ENCODE measurements at regions not wholly inside any gene's neighbourhood (a gene's known extent, or its start where the extent isn't known, plus 50 kb on each side); places are given as distances from the start of the nearest gene placed in this dataset.

DNA sequence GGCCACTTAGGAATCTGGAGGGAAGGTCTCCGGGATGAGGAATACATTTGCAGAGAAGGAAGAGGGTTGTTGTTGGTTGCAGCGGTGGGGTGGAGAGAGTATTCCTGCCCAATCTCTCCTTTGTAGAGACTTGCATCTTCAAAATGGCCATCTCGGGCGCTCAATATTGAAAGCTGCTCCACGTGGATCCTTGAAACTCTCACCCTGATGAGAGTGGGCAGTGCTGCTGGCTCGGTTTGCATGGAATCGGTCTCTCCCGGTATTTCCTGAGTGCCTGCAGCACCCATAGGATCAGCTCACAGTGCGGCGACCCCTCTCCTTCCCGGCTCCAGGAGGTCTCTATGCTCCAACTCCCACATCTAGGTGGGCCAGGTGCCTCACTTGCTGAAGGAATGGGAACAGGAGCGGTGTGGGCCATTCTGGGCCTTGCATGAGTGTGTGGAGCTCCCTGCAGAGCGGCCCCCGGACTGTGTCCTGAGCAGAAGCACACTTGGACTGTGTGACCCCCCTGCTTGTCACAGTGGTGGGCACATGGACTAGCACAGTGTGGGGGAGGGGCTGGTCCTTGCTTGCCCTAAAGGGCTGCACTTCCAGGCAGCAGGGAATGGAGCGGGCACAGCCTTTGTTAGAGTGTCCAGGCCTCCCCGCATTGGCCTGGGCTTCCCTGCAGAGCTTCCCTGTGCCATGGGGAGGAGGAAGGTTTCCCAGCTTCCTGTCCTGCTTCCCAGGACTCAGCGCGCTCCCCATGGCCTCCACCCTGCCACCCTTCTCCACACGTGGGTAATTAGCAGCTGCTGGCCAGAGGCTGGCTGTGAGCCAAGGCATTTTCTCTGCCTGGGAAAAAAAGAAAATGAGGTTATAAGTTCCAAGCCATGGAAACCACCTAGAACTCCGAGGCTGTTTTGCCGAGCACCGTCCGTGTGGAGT is 139.3 kb downstream of the IRF8 start:
- Histone ChIP-seq H2AFZ (ENCODE audit: insufficient read depth, low read depth, low read length, poor library complexity, severe bottlenecking) (no peak overlapping the region), H3K36me3 (replicated peaks in 1 of 2; ENCODE audit: control insufficient read depth in 1 of 2, insufficient read depth in 2 of 2, low read length in 2 of 2) (no peaks in the 10 kb centered on the region), H3K4me2 (replicated peaks; ENCODE audit: extremely low read depth, low read length, poor library complexity, severe bottlenecking) (no peak overlapping the region), H3K79me2 (ENCODE audit: insufficient read depth, low read length) (no peaks in the 10 kb centered on the region), H3K9me3 (replicated peaks in 1 of 2; ENCODE audit: control insufficient read depth in 1 of 2, insufficient read depth in 1 of 2, low read length in 2 of 2) (no peaks in the 10 kb centered on the region), H4K20me1 (ENCODE audit: insufficient read depth, low read length) (no peaks in the 10 kb centered on the region), H3K9ac (ENCODE audit: insufficient read depth, low read length, poor library complexity, severe bottlenecking) (no peak overlapping the region), H3K4me1 (ENCODE audit: control insufficient read depth in 1 of 2, insufficient read depth in 2 of 2, low read length in 2 of 2) (no peaks in the 10 kb centered on the region), H3K27ac (ENCODE audit: low read depth in 1 of 2, low read length in 2 of 2) (no peak overlapping the region), H3K4me3 (replicated peaks in 1 of 3; ENCODE audit: low read depth in 2 of 3, low read length in 3 of 3) (no peak overlapping the region), H3K27me3 (ENCODE audit: control insufficient read depth in 2 of 2, insufficient read depth in 2 of 2, low read length in 2 of 2) (no peaks in the 10 kb centered on the region)
- no peaks in the 10 kb centered on the region for H3K4me1 Mint-ChIP-seq
- TF ChIP-seq, protein P1, sequence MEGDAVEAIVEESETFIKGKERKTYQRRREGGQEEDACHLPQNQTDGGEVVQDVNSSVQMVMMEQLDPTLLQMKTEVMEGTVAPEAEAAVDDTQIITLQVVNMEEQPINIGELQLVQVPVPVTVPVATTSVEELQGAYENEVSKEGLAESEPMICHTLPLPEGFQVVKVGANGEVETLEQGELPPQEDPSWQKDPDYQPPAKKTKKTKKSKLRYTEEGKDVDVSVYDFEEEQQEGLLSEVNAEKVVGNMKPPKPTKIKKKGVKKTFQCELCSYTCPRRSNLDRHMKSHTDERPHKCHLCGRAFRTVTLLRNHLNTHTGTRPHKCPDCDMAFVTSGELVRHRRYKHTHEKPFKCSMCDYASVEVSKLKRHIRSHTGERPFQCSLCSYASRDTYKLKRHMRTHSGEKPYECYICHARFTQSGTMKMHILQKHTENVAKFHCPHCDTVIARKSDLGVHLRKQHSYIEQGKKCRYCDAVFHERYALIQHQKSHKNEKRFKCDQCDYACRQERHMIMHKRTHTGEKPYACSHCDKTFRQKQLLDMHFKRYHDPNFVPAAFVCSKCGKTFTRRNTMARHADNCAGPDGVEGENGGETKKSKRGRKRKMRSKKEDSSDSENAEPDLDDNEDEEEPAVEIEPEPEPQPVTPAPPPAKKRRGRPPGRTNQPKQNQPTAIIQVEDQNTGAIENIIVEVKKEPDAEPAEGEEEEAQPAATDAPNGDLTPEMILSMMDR (IDR thresholded peaks at IDR 0.05): no peak
- DNase-seq: no peak
- no peak overlapping the region for H3K4me3 Mint-ChIP-seq
- WGBS (ENCODE audit: insufficient coverage): 94% methylated on average over 16 of the region's 23 CpGs
- H3K27me3 Mint-ChIP-seq (ENCODE audit: low read depth in 3 of 3): peaks cover 9 to 27% (median 17%) of the 10 kb centered on the region in 3 donors
- peaks cover 0 to 2% (median 0%) of the 10 kb centered on the region in 7 donors for H3K9me3 Mint-ChIP-seq
- peak overlapping the region in 1 of 7 donors; percentile 19 for H3K27ac Mint-ChIP-seq
- intact Hi-C loops (cut with micrococcal nuclease): no loop called here
- no peaks in the 10 kb centered on the region for H3K36me3 Mint-ChIP-seq

DNA sequence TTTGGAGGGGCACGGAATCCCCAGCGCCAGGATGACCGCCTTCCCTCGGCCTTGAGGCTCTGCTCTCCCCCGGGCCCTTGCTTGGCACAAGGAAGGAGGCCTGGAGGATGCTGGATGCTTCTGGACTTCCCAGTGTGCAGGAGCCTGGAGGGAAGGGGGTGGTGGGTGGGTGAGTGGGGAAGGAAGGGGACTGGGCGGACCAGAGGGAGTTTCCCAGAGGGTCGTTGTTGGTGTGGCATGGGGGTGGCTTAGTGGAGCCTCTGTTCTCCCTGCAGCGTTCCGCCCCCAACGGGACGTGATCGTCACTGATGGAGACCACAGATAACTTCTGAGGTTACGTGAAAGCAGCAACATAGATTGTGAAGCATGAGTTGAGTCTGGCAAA is 140.0 kb downstream of the IRF8 start:
- Histone ChIP-seq H3K27me3 (ENCODE audit: control insufficient read depth in 2 of 2, insufficient read depth in 2 of 2, low read length in 2 of 2) (no peaks in the 10 kb centered on the region), H3K9me3 (replicated peaks in 1 of 2; ENCODE audit: control insufficient read depth in 1 of 2, insufficient read depth in 1 of 2, low read length in 2 of 2) (no peaks in the 10 kb centered on the region), H2AFZ (ENCODE audit: insufficient read depth, low read depth, low read length, poor library complexity, severe bottlenecking) (no peak overlapping the region), H3K9ac (ENCODE audit: insufficient read depth, low read length, poor library complexity, severe bottlenecking) (no peak overlapping the region), H3K4me2 (replicated peaks; ENCODE audit: extremely low read depth, low read length, poor library complexity, severe bottlenecking) (no peak overlapping the region), H3K4me3 (replicated peaks in 1 of 3; ENCODE audit: low read depth in 2 of 3, low read length in 3 of 3) (no peak overlapping the region), H3K79me2 (ENCODE audit: insufficient read depth, low read length) (no peaks in the 10 kb centered on the region), H3K4me1 (ENCODE audit: control insufficient read depth in 1 of 2, insufficient read depth in 2 of 2, low read length in 2 of 2) (no peaks in the 10 kb centered on the region), H3K27ac (ENCODE audit: low read depth in 1 of 2, low read length in 2 of 2) (no peak overlapping the region), H4K20me1 (ENCODE audit: insufficient read depth, low read length) (no peaks in the 10 kb centered on the region), H3K36me3 (replicated peaks in 1 of 2; ENCODE audit: control insufficient read depth in 1 of 2, insufficient read depth in 2 of 2, low read length in 2 of 2) (no peaks in the 10 kb centered on the region)
- intact Hi-C loops (cut with micrococcal nuclease): no loop called here
- TF ChIP-seq, protein P1 (IDR thresholded peaks at IDR 0.05): no peak
- no peaks in the 10 kb centered on the region for H3K4me1 Mint-ChIP-seq
- H3K9me3 Mint-ChIP-seq: peaks cover 0 to 2% (median 0%) of the 10 kb centered on the region in 7 donors
- WGBS (ENCODE audit: insufficient coverage): 25% methylated on average over 11 of the region's 13 CpGs
- no peak for DNase-seq
- no peak overlapping the region for H3K4me3 Mint-ChIP-seq
- H3K27ac Mint-ChIP-seq: peak overlapping the region in 1 of 7 donors; percentile 1
- H3K27me3 Mint-ChIP-seq (ENCODE audit: low read depth in 3 of 3): peaks cover 8 to 28% (median 19%) of the 10 kb centered on the region in 3 donors
- no peaks in the 10 kb centered on the region for H3K36me3 Mint-ChIP-seq
